NB4 (cell line): ENCODE measurements at regions not wholly inside any gene's neighbourhood (a gene's known extent, or its start where the extent isn't known, plus 50 kb on each side); places are given as distances from the start of the nearest gene placed in this dataset.

Experiments
- MAX ChIP-seq: IDR thresholded peaks from 2 replicates; pipeline ENCODE4 v1.6.1; 2011; ENCODE audit warnings: low read depth, low read length
- MYC ChIP-seq: IDR thresholded peaks from 2 replicates; pipeline ENCODE4 v1.6.1; 2011; ENCODE audit warnings: low read depth, low read length
- POLR2A ChIP-seq: IDR thresholded peaks from 2 replicates; pipeline ENCODE4 v1.6.1; 2011; ENCODE audit warnings: mild to moderate bottlenecking; ENCODE audit not compliant: insufficient read length; ENCODE audit errors: extremely low read depth
- TF ChIP-seq, protein P1 (sequence below): IDR thresholded peaks from one replicate; pipeline ENCODE4 v1.5.1; 2012; ENCODE audit warnings: low read depth, low read length

DNA sequence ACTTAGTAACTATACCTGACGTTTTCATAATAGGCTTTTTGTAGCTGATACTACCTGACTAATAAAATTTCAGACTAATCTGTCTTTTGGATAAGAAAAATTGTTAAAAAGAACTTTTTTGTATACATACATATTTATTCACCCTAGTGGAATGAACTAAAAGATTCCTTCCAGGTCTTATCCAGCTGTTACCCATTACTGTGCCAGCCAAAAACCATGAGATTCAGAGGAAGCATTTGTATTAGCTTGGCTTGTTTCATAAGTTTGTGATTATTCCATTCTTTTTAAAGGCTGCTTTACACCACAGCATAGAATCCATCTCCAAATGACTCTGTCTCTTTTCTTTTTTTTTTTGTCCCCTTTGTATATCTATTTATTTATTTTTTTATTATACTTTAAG lies 149.4 kb downstream of the FAT4 start:
- TF ChIP-seq, protein P1, sequence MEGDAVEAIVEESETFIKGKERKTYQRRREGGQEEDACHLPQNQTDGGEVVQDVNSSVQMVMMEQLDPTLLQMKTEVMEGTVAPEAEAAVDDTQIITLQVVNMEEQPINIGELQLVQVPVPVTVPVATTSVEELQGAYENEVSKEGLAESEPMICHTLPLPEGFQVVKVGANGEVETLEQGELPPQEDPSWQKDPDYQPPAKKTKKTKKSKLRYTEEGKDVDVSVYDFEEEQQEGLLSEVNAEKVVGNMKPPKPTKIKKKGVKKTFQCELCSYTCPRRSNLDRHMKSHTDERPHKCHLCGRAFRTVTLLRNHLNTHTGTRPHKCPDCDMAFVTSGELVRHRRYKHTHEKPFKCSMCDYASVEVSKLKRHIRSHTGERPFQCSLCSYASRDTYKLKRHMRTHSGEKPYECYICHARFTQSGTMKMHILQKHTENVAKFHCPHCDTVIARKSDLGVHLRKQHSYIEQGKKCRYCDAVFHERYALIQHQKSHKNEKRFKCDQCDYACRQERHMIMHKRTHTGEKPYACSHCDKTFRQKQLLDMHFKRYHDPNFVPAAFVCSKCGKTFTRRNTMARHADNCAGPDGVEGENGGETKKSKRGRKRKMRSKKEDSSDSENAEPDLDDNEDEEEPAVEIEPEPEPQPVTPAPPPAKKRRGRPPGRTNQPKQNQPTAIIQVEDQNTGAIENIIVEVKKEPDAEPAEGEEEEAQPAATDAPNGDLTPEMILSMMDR = no peak
- no peak for TF ChIP-seq MAX
- TF ChIP-seq POLR2A = no peak
- TF ChIP-seq MYC = no peak
